ENCODE measurements at regions not wholly inside any gene's neighbourhood (a gene's known extent, or its start where the extent isn't known, plus 50 kb on each side); places are given as distances from the start of the nearest gene placed in this dataset.

DNA sequence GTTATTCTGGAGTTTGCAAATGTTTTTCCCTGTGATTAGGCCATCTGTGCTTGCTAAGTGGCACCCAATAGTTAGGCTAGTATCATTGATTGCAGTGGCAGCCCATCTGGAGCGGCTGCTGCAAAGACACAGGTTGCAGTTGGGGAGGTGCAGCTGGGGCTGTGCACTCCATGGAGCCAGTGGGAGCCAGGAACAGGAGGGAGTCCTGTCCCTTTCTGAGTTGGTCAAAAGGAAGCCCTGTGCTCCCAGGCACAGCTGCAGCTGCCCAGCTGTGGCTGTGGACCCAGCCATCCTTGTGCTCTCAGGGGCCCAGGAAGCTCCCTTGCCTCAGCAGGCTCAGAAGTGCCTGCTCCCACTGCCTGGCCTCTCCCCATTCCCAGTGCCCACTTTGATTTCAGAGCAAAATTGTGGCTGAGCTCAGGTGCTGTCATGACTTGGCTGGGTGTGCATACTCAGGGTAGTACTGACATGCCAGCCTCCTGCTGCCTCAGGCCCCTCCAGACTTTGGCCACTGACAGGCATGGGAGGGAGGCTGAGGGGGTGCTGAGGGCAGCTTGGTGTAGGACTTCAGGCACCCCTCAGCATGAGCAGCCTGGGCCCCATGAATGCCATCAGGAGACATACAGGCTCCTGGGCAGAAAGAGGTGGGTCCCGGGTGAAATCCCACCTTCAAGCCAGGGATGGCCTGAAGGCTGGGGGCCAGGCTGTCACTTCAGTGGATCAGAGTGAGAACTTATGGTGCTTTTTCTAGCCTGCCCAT lies 270.6 kb downstream of the PCDH20 start:
- intact Hi-C loops (cut with DNase I; ENCODE audit: low total_unique reads): no loop called here
- 90 to 92% methylated on average over 2 of the region's 2 CpGs for whole genome bisulfite sequencing, 2 donors
- TF ChIP-seq POLR2A (IDR thresholded peaks at IDR 0.05): no peak
- TF ChIP-seq, protein P1, sequence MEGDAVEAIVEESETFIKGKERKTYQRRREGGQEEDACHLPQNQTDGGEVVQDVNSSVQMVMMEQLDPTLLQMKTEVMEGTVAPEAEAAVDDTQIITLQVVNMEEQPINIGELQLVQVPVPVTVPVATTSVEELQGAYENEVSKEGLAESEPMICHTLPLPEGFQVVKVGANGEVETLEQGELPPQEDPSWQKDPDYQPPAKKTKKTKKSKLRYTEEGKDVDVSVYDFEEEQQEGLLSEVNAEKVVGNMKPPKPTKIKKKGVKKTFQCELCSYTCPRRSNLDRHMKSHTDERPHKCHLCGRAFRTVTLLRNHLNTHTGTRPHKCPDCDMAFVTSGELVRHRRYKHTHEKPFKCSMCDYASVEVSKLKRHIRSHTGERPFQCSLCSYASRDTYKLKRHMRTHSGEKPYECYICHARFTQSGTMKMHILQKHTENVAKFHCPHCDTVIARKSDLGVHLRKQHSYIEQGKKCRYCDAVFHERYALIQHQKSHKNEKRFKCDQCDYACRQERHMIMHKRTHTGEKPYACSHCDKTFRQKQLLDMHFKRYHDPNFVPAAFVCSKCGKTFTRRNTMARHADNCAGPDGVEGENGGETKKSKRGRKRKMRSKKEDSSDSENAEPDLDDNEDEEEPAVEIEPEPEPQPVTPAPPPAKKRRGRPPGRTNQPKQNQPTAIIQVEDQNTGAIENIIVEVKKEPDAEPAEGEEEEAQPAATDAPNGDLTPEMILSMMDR (IDR thresholded peaks at IDR 0.05): no peak
- DNase-seq (ENCODE audit: low spot score in 2 of 2): no peak
- H3K4me3 ChIP-seq (ENCODE audit: low read depth, poor library complexity, severe bottlenecking): no peak overlapping the region

DNA sequence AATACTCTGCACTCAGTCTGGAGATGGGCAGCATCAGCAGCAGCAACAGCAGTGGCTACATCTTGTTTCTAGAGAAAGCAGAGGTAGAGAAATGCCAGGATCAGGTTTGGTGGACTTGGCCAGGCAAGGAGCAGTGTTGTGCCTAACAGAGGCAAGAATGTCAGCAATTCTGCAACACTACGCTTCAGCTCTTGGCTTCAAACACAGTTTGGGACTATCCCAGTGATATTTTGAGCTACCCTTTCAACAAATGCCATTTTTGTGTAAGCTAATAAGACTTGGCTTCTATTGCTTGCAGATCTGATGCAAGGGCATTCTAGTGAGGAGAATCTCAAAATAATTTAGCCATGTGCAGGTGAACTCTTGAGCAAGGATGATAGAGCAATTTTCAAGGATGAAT lies 271.3 kb downstream of the PCDH20 start:
- intact Hi-C loops (cut with DNase I; ENCODE audit: low total_unique reads): no loop called here
- 75 to 89% methylated on average over 1 of the region's 1 CpG for WGBS, 2 donors
- TF ChIP-seq, protein P1 (IDR thresholded peaks at IDR 0.05): no peak
- TF ChIP-seq POLR2A (IDR thresholded peaks at IDR 0.05): no peak
- no peak for DNase-seq (ENCODE audit: low spot score in 2 of 2)
- H3K4me3 ChIP-seq (ENCODE audit: low read depth, poor library complexity, severe bottlenecking): no peak overlapping the region

DNA sequence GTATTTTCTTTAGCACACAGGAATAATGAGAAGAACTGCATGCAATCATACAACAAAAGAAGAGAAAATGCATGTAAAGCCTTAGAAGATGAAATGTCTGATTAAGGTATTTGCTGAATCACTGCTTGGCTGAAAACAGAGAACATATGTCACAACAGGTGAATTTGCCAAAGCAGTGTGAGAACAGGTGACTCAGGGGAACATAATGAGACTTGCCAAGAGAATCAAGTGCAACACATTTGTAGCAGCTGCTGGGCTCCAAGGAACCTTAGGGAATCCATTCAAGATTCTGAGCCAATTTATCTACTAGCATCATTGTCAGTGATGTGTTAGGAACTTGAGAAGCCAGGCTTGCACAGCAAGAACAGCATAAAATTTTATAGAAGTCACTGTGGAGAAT lies 273.1 kb downstream of the PCDH20 start:
- TF ChIP-seq, protein P1 (IDR thresholded peaks at IDR 0.05): no peak
- no peak for TF ChIP-seq POLR2A (IDR thresholded peaks at IDR 0.05)
- intact Hi-C loops (cut with DNase I; ENCODE audit: low total_unique reads): no loop called here
- H3K4me3 ChIP-seq (ENCODE audit: low read depth, poor library complexity, severe bottlenecking): no peak overlapping the region
- DNase-seq (ENCODE audit: low spot score in 2 of 2): no peak

DNA sequence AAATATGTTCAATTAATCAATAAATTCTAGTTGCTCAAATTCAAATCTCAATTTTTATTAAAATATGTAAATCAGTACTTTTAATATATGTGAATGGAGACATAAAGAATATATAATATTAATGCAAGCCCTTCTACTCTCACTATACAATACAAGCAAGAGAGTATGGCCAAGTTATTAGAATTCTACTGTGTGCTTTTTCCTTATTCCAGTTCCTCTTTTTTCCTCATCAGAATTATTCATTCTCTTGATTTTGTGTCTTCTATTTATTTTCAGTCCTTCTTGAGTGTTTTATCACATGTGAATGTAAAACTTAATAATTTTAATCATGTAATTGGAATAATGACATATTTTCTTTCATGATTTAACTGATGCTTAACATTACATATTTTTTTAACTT lies 276.8 kb downstream of the PCDH20 start:
- no peak for DNase-seq (ENCODE audit: low spot score in 2 of 2)
- intact Hi-C loops (cut with DNase I; ENCODE audit: low total_unique reads): no loop called here
- TF ChIP-seq, protein P1 (IDR thresholded peaks at IDR 0.05): no peak
- TF ChIP-seq POLR2A (IDR thresholded peaks at IDR 0.05): no peak
- H3K4me3 ChIP-seq (ENCODE audit: low read depth, poor library complexity, severe bottlenecking): no peak overlapping the region

DNA sequence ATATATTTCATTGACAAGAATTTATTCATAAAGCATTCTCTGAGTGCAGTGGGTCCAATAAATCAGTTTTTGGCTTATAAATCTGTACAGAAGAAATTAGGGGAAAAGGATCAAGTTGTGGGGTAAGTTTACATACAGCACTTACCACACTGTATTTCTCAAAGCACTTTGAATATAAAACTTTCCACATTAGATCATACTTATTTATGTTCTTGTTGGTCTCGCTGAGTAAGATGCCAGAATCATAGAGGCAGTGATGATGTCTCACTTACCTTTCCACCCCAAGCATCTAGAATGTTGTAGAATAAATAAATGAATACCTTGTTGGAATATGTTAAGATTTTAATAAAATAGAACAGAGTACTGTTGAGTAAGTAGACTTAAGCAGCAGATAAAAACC lies 279.1 kb downstream of the PCDH20 start:
- H3K4me3 ChIP-seq (ENCODE audit: low read depth, poor library complexity, severe bottlenecking): no peak overlapping the region
- intact Hi-C loops (cut with DNase I; ENCODE audit: low total_unique reads): no loop called here
- DNase-seq (ENCODE audit: low spot score in 2 of 2): no peak
- 46 to 66% methylated on average over 1 of the region's 1 CpG for WGBS, 2 donors
- TF ChIP-seq, protein P1 (IDR thresholded peaks at IDR 0.05): no peak
- TF ChIP-seq POLR2A (IDR thresholded peaks at IDR 0.05): no peak

DNA sequence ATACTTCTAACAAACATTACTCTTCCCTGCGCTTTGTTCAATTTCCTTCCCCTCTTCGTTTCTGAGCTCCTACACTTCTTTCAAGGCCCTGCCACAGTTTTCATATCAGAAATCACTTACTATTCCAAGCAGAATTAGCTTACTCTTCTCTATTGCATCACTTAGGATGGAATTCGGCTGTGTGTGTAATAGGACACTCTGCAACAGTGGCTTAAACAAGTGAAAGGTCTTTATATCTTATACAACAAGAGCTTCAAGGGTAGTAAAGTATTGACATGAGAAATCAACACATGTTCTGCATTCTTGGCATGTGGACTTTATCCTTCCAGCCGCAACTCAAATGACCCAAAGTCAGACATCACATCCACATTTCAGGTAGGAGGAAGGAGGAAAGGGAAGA lies 279.6 kb downstream of the PCDH20 start:
- H3K4me3 ChIP-seq (ENCODE audit: low read depth, poor library complexity, severe bottlenecking): no peak overlapping the region
- DNase-seq (ENCODE audit: low spot score in 2 of 2): no peak
- TF ChIP-seq, protein P1 (IDR thresholded peaks at IDR 0.05): no peak
- no peak for TF ChIP-seq POLR2A (IDR thresholded peaks at IDR 0.05)
- intact Hi-C loops (cut with DNase I; ENCODE audit: low total_unique reads): no loop called here
- 68 to 70% methylated on average over 4 of the region's 4 CpGs for WGBS, 2 donors
